ENCODE measurements at regions not wholly inside any gene's neighbourhood (a gene's known extent, or its start where the extent isn't known, plus 50 kb on each side); places are given as distances from the start of the nearest gene placed in this dataset.

- no peak for DNase-seq (ENCODE audit: extremely low read depth in 1 of 11, low read depth in 9 of 11, low spot score in 4 of 11)
Observed at GRCh38 chr5:97383996-97384395, 200.9 kb upstream of the RIOK2 start.

DNA sequence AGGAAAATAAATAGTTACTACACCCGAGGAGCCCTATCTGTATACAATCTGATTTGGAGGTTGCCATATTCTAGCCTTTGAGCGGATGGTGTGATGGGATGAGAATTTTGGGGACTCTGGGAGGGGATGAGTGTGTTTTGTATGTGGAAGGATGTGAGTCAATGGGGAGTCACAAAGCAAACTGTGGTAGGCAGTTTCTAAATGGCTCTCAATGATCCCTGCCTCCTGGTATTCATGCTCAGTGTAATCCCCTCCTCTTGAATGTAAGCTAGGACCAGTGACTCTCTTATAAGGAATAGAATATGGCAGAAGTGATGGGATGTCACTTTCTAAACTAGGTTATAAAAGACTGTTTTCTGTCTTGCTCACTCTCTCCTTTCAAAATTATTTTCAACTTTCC lies 205.7 kb upstream of the RIOK2 start:
- no peak for DNase-seq (ENCODE audit: extremely low read depth in 1 of 11, low read depth in 9 of 11, low spot score in 4 of 11)

- no peak for DNase-seq (ENCODE audit: extremely low read depth in 1 of 11, low read depth in 9 of 11, low spot score in 4 of 11)
Observed at GRCh38 chr5:97400537-97400936, 217.5 kb upstream of the RIOK2 start.

GRCh38 chr5:97405941-97406340 lies 222.9 kb upstream of the RIOK2 start:
- DNase-seq (ENCODE audit: extremely low read depth in 1 of 11, low read depth in 9 of 11, low spot score in 4 of 11) = no peak

DNA sequence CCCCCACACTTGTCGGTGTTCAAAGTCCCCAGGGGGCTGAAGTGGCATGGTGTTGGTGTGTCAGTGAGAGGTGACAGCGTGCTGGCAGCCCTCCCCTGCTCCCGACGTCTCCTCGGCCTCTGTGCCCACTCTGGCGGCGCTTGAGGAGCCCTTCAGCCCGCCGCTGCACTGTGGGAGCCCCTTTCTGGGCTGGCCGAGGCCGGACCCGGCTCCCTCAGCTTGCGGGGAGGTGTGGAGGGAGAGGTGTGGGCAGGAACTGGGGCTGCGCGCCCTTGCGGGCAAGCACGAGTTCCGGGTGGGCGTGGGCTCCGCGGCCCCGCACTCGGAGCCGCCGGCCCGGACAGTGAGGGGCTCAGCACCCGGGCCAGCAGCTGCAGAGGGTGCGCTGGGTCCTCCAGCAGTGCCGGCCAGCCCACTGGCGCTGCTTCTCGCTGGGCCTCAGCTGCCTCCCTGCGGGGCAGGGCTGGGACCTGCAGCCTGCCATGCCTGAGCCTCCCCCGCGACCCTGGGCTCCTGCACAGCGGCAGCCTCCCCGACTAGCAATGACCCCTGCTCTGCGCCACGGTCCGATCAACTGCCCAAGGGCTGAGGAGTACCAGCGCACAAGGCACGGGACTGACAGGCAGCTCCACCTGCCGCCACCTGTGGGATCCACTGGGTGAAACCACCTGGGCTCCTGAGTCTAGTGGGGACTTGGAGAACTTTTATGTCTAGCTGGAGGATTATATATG lies 224.1 kb upstream of the RIOK2 start:
- DNase-seq (ENCODE audit: extremely low read depth in 1 of 11, low read depth in 9 of 11, low spot score in 4 of 11) = no peak

DNA sequence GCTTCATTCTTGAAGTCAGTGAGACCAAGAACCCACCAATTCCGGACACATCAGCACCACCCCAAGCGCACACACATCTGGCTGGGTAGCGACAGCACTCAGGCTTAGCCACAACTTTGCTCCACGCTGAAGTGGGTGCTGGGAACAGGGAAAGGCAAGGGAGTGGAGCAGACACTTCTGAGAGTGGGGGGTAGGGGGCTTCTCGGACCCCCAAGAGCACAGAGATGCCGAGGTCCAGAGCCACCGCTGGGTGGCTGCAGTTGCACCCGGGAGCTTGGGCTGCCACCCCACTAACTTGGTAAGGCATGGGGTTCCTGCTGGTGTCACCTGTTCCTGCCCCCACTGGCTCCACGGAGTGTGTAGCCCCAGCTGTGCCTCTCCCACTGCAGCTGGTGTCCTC lies 225.3 kb upstream of the RIOK2 start:
- DNase-seq (ENCODE audit: extremely low read depth in 1 of 11, low read depth in 9 of 11, low spot score in 4 of 11) = no peak

DNA sequence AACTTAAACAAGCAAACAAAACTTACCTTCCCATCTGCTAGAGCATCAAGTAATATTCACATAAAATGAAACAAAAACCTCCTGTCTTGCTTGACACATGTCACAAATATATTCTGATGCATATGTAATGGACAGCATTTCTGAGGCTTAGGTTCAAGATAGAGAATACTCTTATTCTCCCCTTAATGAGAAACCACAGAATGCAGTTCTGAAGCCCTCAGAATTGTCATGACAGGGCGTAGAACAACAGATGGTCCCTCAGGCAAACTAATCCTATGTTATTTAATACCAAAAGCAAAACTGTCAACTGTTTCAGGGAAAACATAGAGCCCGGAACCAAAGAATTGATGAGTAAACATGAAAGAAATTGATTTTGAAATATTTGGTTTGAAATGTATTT lies 229.9 kb upstream of the RIOK2 start:
- DNase-seq (ENCODE audit: extremely low read depth in 1 of 11, low read depth in 9 of 11, low spot score in 4 of 11) = no peak

DNA sequence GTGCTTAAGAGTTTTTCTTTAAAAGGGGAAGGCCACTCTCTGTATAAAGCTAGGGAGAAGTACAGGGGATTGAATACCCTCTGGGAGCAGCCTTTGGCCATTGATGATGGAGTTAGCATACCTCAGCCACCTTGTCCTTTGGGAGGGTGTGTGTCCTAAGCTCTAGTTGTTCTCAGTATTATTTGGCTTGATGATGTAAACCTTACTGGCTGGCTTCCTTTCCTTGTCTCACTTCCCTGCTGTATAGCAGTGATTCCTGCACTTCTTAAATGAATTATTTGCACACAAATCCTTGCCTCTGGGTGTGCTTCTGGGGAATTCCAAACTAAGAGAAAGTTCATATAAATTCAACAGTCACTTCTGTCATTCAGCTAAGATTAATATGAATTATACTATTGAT lies 234.9 kb upstream of the RIOK2 start:
- no peak for DNase-seq (ENCODE audit: extremely low read depth in 1 of 11, low read depth in 9 of 11, low spot score in 4 of 11)

DNA sequence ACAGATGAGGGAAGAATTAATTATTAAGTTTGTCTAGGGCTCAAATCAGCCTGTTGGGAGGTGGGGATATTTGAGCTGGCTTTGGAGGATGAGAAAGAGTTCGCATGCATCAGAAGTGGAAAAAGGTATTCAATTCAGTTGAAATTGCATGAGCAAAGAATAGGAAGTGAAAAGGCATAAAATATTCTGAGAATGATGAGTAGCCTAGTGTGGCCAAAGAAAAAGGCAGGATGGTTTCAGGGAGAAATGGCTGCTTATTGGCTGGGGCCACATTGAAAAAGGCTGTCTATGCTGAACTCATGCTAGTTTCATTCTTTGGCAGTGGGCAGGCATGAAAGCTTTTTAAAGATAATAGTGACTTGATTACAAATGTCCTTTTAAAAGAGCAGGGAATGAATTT lies 235.4 kb upstream of the RIOK2 start:
- DNase-seq (ENCODE audit: extremely low read depth in 1 of 11, low read depth in 9 of 11, low spot score in 4 of 11) = no peak

- DNase-seq (ENCODE audit: extremely low read depth in 1 of 11, low read depth in 9 of 11, low spot score in 4 of 11) = no peak
Observed at GRCh38 chr5:97420646-97421045, 237.6 kb upstream of the RIOK2 start.

GRCh38 chr5:97422678-97423077 lies 239.6 kb upstream of the RIOK2 start:
- DNase-seq (ENCODE audit: extremely low read depth in 1 of 11, low read depth in 9 of 11, low spot score in 4 of 11) = no peak

- no peak for DNase-seq (ENCODE audit: extremely low read depth in 1 of 11, low read depth in 9 of 11, low spot score in 4 of 11)
Observed at GRCh38 chr5:97425511-97425910, 242.5 kb upstream of the RIOK2 start.

DNA sequence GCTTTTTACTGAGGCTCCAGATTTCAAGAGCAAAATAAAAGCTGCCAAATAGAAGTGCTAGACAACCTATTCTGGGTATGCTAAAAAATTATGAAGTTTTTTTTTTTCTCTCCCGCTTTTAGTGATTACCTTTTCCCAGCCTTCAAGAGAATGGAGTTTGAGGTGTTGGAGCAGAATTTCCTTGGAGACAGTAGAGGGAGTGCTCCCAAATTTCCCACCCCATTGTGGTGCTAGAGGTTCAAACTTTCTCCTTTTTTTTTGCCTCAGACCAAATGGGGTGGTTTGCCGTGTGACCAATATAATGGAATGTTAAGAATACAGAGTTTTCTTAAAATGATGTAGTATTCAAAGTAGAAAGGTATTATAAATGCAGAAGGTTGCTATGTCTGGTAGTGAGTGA lies 244.2 kb upstream of the RIOK2 start:
- no peak for DNase-seq (ENCODE audit: extremely low read depth in 1 of 11, low read depth in 9 of 11, low spot score in 4 of 11)

GRCh38 chr5:97434021-97434420 lies 251.0 kb upstream of the RIOK2 start:
- DNase-seq (ENCODE audit: extremely low read depth in 1 of 11, low read depth in 9 of 11, low spot score in 4 of 11) = no peak

DNA sequence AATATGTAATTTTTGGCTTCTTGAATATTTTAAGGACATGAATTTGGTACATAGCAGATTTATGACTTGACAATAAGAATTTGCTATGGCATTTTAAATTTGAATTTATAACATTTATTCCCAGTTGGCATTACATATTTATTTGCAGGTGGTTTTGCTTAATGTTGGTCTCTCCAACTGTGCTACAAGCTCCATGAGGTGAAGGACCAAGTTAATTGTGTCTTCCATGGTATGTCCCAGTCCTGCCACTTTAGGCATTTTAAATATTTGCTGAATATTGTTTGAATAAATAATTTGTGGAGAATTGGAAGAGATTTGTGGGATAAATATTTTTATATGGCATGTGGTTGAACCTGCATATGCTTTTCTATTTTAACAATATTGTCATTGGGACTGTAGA lies 253.4 kb upstream of the RIOK2 start:
- DNase-seq (ENCODE audit: extremely low read depth in 1 of 11, low read depth in 9 of 11, low spot score in 4 of 11) = no peak

DNA sequence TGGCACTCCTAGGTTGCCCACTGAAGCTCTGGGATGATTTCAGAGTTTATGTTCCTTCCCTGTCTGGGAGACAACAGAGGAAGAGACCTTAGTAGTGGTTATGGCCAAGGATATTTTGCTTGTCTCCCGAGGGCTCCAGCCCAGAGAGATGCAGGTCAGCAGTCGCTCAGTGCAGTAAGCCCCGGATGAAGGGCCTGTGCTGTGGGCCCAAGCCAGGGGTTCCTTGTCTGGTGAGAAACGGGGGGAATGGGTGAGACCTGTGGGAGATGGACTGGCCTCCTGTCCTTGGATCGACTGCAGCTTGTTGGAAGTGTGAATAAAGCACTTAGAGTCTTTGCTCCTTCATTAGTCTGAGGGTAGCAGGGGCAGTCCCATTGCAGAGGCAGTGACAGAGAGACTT lies 260.7 kb upstream of the RIOK2 start:
- DNase-seq (ENCODE audit: extremely low read depth in 1 of 11, low read depth in 9 of 11, low spot score in 4 of 11) = no peak

DNA sequence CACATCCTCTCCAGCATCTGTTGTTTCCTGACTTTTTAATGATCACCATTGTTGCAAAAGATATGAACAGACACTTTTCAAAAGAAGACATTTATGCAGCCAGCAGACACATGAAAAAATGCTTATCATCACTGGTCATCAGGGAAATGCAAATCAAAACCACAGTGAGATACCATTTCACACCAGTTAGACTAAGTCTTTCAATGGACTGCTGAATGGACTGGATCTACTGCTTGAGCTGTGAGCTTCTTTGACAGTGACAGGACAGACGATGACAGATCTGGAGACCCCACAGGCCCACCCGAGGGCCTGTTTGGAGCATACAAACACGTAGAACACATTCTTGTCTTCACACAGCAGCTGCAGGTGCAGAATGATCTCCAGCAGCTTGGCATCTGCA lies 266.1 kb upstream of the RIOK2 start:
- DNase-seq (ENCODE audit: extremely low read depth in 1 of 11, low read depth in 9 of 11, low spot score in 4 of 11) = no peak

GRCh38 chr5:97452646-97453045 lies 269.6 kb upstream of the RIOK2 start:
- peak in 7 of 11 donors; percentile 2 to 34 (median 10) for DNase-seq (ENCODE audit: extremely low read depth in 1 of 11, low read depth in 9 of 11, low spot score in 4 of 11)

- no peak for DNase-seq (ENCODE audit: extremely low read depth in 1 of 11, low read depth in 9 of 11, low spot score in 4 of 11)
Observed at GRCh38 chr5:97453263-97453662, 270.2 kb upstream of the RIOK2 start.

GRCh38 chr5:97454015-97454414 lies 271.0 kb upstream of the RIOK2 start:
- DNase-seq (ENCODE audit: extremely low read depth in 1 of 11, low read depth in 9 of 11, low spot score in 4 of 11) = no peak

GRCh38 chr5:97455996-97456395 lies 272.9 kb upstream of the RIOK2 start:
- no peak for DNase-seq (ENCODE audit: extremely low read depth in 1 of 11, low read depth in 9 of 11, low spot score in 4 of 11)

DNA sequence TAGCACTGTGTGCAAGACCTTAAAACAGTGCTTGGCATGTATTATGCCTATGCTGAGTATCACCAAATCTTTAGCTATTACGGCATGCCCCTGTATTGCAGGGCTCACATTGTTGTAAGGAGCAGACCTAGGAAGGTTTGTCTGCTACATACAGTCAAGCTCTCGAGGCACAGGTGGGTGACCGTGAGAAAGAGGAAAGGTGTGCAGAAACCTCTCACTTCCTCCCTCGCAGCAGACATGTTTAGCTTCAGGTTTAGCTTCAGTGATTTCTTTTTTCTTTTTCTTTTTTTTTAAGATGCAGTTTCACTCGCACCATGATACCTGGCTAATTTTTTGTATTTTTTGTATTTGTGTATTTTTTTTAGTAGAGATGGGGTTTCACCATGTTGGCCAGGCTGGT lies 275.8 kb upstream of the RIOK2 start:
- no peak for DNase-seq (ENCODE audit: extremely low read depth in 1 of 11, low read depth in 9 of 11, low spot score in 4 of 11)
